Right lobe of liver (tissue), 4 donors: ENCODE measurements at regions not wholly inside any gene's neighbourhood (a gene's known extent, or its start where the extent isn't known, plus 50 kb on each side); places are given as distances from the start of the nearest gene placed in this dataset.

ENCODE experiments used
- POLR2A ChIP-seq: fragments of 450-650 bp; IDR thresholded peaks from one replicate; pipeline ENCODE4 v1.6.1; 2017; ENCODE audit warnings: antibody characterized with exemption, mild to moderate bottlenecking
- TF ChIP-seq, protein P1 (sequence below), 4 donors: fragments of 200-600 bp in 3 of 4; fragments of 450-650 bp in 1 of 4; IDR thresholded peaks; one replicate each; pipeline versions ENCODE4 v1.5.1 to v1.8.0; 2016 to 2022; ENCODE audit warnings: antibody characterized with exemption in 4 of 4, mild to moderate bottlenecking in 2 of 4
- donor health status: DM: no; HTN: no; CAD: no.
- donor health status: DM: no; HTN: no; CAD: no.
- donor health status: DM: no; HTN: yes; CAD: no.

- TF ChIP-seq POLR2A, result no peak
- TF ChIP-seq, protein P1, sequence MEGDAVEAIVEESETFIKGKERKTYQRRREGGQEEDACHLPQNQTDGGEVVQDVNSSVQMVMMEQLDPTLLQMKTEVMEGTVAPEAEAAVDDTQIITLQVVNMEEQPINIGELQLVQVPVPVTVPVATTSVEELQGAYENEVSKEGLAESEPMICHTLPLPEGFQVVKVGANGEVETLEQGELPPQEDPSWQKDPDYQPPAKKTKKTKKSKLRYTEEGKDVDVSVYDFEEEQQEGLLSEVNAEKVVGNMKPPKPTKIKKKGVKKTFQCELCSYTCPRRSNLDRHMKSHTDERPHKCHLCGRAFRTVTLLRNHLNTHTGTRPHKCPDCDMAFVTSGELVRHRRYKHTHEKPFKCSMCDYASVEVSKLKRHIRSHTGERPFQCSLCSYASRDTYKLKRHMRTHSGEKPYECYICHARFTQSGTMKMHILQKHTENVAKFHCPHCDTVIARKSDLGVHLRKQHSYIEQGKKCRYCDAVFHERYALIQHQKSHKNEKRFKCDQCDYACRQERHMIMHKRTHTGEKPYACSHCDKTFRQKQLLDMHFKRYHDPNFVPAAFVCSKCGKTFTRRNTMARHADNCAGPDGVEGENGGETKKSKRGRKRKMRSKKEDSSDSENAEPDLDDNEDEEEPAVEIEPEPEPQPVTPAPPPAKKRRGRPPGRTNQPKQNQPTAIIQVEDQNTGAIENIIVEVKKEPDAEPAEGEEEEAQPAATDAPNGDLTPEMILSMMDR (IDR thresholded peaks at IDR 0.05), result no peak
These were observed 463.8 kb downstream of the BMP2 start for GRCh38 chr20:7231303-7231702.
